Stimulated activated CD8-positive, alpha-beta memory T cell treated with anti-CD3 and anti-CD28 coated beads, Interleukin-4, amount 100 ng/mL, for 24 hours (primary cell): ENCODE measurements at regions not wholly inside any gene's neighbourhood (a gene's known extent, or its start where the extent isn't known, plus 50 kb on each side); places are given as distances from the start of the nearest gene placed in this dataset.
"Not testable (repeated sequence)": the region's sequence is repeated elsewhere in the genome, so short reads cannot be mapped to it uniquely, and the experiment has no call there.

ENCODE experiments used
- DNase-seq: peaks from one replicate; pipeline ENCODE4 v3.0.0-alpha.2; 2020; ENCODE audit warnings: low read depth

DNA sequence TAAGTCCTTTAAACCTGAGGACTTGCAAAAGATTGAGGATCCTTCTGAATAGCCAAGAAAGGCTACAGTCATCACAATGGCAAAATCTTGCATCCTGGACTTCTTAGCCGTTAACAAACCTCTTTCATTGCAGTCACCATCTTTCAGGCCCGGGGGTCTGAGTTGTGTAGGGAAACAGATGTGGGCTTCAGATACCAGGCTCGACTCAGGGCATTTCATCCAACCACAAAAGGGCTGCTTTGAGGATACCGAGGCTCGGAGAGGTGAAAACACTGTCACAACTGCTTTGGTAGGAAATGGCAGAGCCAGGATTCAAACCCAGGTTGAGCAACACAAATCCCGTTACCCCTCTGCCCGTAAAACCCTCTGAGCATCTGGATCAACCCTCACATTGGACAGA, 147.4 kb downstream of the TFCP2L1 start:
- no peak for DNase-seq

DNA sequence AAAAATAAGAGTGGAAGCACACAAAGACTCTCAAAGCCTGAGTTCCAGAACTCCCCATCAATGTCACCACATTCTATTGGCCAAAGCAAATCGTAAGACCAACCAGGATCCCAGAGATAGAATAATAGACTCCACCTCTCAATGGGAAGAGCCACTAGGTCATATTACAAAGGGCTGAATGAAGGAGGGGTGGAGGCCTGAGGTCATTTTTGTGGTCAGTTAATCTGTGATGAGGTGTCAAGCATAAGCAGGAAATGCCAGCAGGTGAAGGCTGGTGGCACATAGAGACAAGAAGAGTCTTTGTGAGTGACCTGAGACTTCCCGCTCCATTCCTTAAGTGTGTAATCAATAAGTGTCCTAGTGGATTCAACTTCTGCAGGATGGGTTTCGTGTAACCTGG, 144.3 kb downstream of the TFCP2L1 start:
- no peak for DNase-seq

DNA sequence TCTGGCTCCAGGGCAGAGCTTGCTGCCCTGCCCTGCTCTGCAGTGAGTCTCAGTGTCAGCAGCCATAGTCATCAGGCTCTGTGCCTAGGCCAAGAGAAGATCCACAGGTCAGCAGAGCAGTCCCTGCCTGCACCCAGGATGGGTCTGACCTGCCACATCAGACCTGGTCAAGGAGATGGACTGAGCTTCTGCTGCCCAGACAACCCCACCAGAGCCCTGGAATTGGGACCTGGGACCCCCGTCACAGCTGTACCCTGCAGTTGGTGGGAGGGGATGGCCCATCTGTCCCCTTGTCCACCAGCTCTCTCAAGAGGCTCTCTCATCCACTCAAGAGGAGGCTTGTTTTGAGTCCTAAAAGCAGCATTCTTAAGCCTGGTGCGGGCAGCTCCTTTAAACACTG, 142.6 kb downstream of the TFCP2L1 start:
- DNase-seq = no peak

DNA sequence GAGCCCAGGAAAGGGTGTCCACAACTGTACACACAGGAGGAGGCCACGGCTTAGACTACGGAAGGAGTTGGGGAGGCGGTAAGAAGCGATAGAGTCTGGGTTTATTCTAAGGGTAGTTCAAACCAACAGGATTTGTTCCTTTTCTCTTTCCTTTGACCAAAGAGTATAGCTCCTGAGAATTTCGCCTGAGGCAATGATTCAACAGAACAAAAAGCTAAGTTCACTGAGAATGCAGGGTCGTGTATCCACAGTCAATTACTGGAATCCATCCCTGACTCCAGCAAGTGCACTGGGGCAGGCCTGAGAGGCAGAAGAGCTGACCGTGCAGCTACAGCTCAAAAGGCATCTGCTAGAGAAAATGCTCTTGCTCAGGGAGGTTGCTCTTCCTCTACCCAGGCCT, 140.9 kb downstream of the TFCP2L1 start:
- no peak for DNase-seq

DNA sequence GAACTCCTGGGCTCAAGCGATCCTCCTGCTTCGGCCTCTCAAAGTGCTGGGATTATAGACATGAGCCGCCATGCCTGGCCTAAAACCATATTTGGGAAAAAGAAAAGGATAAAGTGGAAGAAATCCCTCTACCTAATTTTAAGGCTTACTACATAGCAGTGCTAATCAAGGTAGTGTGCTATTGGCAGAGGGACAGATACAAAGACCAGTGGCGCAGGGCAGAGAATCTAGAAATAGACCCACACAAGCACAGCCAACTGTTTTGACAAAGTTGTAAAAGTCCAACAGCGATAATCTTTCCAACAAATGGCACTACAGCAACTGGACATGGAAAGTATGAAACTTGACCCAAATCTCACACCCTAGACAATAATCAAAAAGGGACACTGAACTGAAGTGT, 138.4 kb downstream of the TFCP2L1 start:
- no peak for DNase-seq

DNA sequence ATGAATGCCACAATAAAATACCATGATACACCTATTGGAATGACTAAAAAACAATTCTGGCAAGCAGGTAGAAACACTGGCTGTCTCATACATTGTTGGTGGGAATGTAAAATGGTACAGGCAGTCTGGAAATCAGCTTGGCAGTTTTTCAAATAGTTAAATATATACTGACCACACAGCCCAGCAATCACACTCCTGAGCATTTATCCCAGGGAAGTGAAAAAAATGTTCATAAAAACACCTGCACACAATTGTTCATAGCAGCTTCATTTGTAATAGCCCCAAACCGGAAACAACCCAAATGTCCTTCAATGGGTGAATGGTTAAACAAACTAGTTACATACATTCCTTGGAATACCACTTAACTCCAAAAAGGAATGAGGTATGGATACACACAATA, 137.2 kb downstream of the TFCP2L1 start:
- no peak for DNase-seq

DNA sequence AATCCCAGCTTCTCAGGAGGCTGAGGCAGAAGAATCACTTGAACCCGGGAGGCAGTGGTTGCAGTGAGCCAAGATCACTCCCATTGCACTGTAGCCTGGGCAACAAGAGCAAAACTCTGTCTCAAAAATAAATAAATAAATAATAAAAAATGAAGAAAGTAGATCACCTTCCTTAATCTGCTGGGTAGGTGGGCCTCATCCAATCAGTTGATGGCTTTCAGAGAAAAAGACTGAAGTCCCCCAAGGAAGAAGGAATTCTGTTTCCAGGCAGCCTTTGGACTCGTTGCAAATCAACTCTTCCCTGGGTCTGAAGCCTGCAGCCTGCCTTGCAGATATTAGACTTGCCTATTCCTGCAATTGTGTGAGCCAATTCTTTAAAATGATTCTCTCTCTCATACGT, 136.5 kb downstream of the TFCP2L1 start:
- no peak for DNase-seq

DNA sequence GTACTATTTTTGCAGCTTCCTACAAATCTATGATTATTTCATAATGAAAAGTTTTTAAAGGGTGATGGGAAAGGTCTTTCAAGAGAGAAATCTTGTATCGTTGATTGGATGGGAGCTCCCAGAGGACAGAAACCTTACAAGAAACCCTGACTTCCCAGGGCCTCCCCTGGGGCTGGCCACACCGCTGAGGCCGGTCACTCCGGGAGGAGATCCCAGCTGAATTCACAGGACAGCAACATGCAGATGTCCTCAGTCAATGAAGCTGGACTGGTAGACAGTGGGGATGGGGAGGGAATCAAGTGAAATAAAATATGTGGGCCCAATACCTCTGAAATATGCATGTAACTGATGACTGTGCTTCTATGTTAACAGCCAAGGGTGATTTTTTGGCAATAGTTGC, 135.6 kb downstream of the TFCP2L1 start:
- DNase-seq = no peak

DNA sequence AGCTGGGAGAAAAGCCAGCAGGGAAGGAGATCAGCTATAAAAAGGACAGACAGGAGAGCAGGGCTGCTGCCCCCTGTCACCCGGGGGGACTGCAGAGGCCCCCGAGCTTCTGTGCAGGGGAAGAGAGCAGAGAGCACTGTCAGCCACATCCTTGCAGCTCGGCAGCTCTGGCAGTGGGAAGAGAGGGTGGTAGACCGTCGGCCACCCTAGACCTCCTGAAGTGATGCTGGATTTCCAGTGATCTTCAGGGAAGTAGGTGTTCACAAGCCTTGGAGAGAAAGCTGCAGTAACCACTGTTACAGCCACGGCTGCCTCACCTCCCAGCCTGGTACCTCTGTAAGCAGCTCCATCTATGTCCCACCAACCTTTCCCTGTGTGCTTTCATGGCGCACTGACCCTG, 134.9 kb downstream of the TFCP2L1 start:
- no peak for DNase-seq

DNA sequence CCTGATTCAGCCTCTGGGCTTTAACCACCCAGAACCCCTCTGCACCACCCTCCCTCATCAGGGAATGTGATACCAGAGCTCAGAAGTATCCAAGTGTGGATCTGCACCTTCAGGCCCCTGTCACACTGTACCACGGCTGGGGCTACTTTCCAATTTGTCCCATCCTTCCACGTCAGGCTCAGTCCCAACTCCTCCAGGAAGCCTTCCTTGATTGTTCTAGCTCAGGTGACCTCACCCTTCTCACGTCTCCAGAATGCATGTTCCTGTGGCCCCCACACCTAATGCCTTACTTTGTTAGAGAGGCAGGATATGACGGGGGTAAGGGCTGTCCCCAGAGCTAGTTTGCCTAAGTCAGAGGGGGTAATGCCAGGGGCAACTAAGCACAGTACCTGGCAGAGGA, 134.3 kb downstream of the TFCP2L1 start:
- no peak for DNase-seq

DNA sequence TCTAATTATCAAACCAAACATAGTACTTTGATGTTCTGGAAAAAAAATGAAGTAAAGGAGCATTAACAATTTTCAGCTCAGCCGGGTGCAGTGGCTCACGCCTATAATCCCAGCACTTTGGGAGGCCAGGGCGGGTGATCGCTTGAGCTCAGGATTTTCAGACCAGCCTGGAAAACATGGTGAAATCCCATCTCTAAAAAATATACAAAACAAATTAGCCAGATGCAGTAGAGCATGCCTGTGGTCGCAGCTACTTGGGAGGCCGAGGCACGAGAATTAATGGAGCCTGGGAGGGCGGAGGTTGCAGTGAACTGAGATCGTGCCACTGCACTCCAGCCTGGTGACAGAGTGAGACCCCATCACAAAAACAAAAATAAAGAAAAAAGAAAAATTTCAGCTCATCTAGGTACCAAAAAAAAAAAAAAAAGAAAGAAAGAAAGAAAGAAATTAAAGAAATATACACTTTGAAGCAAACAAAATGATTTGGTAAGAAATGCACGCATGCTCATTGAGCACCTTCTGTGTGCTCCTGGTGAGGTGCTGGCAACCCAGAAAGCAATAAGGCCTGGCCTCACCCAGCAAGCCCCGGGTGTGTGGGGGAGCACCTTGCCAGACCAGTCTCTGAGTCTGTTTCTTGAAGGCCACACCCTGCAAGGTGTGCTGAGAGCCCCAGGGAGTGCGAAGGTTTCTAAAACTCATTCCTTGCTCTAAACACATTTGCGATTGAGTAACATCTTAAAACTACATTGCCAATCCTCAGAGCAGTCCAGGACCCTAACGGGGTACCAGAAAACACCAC, 133.5 kb downstream of the TFCP2L1 start:
- DNase-seq = no peak

DNA sequence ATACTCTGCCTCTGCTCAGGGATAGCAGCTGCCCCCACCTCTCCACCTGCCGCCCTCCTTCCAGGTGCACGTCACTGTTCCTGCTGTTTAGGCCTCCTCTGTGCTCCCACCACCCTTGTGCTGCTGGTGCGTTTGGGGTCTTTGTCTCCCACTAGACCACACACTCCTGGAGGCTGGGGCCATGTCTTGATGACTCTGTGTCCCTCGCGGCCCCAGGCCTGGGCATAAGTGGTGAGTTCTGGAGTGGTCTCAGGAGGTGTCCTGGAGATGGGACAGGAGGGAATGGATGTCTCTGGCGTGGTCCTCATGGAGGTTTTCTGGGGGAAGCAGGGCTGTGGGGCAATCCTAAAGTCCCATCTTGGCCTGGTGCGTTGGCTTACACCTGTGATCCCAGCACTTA, 132.1 kb downstream of the TFCP2L1 start:
- DNase-seq = no peak

DNA sequence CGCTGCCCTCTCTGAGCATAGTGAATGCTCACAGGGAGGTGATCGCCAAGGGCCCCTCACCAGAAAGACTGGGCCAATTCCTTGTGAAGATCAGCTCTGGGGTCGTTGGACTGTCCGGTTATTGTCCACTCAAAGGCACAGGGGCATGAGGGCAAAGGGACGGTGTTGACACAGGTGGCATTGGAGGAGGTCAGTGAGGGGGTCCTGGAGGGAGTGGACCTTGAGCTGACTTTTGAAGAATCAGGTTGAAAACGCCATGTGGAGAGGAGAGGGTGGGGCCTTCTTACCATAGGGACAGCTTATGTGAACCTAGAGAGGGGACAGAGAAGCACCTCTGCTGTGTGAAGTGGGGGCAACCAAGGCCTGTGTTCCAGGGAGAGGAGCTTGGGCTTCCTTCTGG, 131.5 kb downstream of the TFCP2L1 start:
- DNase-seq = no peak

DNA sequence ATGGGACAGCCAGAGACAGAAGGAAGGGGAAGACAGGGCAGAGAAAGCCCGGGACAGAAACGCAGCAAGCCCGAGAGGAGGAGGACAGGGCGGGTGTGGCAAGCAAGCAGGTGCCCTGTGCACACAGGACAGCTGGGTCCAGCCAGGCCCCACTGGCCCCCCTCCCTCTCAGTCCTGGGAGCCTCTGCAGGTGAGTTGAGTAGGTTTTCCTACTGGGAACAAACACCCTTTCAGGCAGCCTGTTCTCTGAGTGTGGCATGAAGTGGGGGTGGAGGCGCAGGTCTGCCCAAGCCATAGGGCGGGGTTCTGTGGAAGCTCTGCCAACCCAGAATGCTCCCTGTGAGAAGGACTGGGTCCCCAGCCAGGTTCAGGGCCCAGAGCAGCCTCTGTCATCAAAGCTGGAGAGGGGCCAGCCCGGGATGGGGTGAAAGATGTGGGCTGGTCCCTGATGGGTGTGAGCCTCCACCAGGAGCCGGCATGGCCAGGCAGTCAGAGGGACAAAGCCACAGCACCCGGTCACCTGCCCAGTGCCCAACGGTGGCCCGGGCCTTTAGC, 129.4 kb downstream of the TFCP2L1 start:
- DNase-seq = no peak

DNA sequence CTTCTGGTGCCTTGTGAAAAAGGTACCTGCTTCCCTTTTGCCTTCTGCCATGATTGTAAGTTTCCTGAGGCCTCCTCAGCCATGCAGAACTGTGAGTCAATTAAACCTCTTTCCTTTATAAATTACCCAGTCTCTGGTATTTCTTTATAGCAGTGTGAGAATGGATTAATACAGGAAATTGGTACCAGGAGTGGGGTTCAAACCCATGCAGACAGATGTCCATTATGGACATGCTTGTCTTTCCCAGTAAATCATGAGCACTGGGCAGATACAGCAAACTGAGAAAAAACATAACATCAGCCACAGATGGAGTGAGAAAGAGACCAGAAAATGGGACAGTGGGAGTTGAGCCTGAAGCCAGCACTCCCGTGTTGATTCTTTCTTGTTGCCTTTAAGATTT, 127.5 kb downstream of the TFCP2L1 start:
- DNase-seq = not testable (repeated sequence)

DNA sequence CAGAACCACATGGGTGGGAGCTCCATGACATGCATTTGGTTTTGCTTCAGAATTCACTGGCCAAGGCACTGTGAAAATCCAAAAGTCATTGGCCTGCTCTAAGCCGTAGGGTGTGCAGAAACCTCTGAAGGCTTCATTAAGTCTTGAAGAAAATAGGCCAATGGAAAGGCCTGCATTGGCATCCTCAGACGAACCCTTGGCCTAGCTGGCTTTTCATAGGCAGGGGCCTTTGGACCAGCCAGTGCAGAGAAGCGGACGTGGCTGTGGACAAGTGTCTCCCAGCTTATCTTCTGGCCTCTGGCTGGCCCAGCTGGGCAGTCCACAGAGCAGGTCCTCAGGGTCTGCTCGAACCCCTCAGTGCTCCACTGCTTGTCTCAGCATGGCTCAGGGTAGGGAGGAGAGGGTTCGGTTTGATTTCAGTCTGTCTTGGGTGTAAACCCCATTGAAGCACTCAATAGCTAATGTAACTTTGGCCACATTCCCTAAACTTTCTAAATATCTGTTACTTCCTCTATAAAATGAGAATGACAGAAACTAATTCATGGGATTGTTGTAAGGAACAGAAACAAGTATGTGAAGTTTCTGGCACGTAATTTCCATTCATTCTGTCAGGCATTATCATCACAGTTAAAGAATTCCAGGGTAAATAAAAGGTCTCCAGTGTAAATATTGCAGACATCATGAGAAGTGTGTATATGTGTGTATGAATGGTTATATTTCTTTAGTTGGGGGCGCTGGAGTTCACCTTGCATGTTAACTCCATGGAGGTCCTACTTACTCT, 125.5 kb downstream of the TFCP2L1 start:
- no peak for DNase-seq

DNA sequence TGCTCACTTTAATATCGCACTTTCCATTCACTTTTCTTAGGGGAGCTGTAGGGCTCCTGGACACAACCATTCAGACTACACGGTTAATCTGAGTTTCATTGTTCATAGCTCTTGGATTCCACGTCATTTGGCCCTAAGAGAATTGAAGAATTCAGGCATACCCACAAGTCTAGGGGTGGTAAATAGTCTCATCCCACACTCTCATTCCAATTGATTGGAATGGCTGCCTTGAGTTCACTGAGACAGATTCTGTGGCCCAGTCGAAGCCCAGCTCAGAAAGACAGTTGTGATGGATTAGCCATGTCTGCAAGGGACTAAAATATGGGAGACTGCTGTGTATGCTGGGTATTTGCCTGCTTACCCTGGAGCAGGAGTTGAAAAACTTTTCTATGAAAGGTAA, 124.6 kb downstream of the TFCP2L1 start:
- DNase-seq = no peak

DNA sequence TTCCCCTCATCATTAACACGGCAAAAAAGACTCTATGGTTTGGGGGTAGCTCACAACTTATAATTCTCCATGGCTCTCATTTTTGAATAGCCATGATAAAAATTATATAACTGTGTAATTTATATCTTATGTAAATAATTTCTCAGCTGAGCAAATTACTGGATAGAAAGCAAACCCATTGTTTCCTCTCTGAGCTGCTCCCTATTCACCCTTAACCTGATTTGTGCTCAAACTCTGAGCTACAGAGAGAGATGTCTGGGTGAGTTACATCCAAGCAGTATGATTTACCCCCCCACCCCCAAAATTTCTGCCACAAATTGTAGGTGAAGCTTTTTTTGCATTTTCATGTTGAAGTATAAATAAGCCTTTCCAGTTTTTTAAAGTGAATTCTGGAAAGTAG, 123.7 kb downstream of the TFCP2L1 start:
- no peak for DNase-seq

DNA sequence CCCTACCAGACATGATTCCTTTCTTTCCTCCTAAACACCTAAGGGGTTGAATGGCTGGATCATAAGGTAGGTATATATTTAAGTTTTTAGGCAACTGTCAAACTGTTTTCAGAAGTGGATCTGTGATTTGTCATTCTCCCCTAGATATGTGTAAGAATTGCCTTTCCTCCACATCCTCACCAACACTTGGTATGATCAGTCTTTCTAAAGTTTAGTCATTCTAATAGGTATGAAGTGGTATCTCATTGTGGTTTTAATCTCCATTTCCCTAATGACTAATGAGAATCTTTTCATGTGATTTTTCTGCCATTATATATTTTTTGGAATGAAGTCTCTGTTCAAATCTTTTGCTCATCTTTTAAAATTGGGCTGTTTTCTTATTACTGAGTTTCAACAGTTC, 122.1 kb downstream of the TFCP2L1 start:
- DNase-seq = no peak

DNA sequence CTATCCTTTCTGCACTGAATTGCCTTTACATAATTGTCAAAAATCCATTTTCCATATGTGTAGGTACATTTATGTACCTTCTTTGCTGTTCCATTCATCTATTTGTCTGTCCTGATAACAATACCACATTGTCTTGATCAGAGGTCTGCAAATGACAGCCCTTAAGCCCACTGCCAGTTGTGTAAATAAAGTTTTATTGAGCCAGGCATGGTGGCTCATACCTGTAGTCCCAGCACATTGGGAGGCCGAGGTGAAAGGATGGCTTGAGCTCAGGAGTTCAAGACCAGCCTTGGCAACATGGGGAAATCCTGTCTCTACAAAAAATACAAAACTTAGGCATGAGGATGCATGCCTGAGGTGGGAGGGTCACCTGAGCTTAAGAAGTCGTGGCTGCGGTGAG, 121.0 kb downstream of the TFCP2L1 start:
- DNase-seq = no peak

DNA sequence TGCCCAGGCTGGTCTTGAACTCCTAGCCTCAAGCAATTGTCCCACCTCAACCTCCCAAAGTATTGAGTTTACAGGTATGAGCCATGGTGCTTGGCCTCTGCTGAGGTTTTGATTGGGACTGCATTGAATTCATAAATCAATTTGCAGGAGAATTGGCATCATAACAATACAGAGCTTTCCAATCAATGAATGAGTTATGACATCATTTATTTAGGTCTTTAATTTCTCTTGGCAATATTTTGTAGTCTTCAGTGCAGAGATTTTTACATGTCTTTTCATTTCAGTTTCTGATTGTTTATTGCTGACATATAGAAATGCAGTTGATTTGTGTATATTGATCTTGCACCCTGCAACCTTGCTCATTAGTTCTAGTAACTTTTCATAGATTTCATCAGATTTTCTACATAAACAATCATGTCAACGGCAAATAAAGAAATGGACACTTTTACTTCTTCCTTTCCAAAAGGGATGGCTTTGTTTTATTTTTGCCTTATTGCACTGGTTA, 119.9 kb downstream of the TFCP2L1 start:
- no peak for DNase-seq
